GM20000 (cell line): ENCODE measurements at regions not wholly inside any gene's neighbourhood (a gene's known extent, or its start where the extent isn't known, plus 50 kb on each side); places are given as distances from the start of the nearest gene placed in this dataset.

Experiments used
- DNase-seq: peaks from one replicate; pipeline ENCODE4 v3.0.0; 2012; ENCODE audit warnings: low spot score
- CTCF ChIP-seq: IDR thresholded peaks from 2 replicates; pipeline ENCODE4 v1.5.1; 2012; ENCODE audit warnings: mild to moderate bottlenecking, control low read depth; ENCODE audit errors: extremely low read depth, missing control alignments

DNA sequence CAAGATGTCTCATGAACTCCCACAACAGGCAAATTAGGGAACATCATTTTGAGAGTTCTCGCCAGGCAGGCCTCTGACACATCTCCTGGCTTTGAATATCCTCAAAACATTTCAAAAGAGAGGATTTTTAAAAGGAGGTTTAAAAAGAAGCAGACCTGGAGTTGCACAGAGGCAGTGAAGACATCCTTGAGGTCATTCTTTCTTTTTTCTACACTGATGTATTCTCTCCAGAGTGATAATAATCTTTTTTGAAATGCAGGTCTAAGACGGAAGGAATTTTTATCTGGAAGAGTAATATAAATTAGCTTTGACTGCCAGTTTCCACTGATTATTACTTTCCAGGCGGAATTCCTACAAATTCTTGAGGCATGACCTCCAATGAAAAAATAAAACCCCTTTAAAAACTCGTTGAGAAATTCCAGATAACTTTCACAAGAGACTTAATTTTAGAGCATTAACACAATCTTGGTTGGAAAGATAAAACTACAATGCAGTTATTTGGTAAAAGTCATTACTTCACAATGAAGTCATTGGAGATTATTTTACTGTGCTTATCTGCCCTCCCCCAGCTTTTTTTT is 125.0 kb downstream of the LYPLAL1 start:
- no peak for DNase-seq
- TF ChIP-seq CTCF: no peak

- TF ChIP-seq CTCF: no peak
- no peak for DNase-seq
Measured at GRCh38 chr1:219296430-219297355, 123.0 kb downstream of the LYPLAL1 start.

GRCh38 chr1:219294251-219294650 is 120.6 kb downstream of the LYPLAL1 start:
- no peak for TF ChIP-seq CTCF

GRCh38 chr1:219293410-219293809 is 119.7 kb downstream of the LYPLAL1 start:
- no peak for TF ChIP-seq CTCF
- DNase-seq: no peak

More at GRCh38 chr1:219294251-219294650, 120.6 kb downstream of the LYPLAL1 start:
- no peak for DNase-seq

- no peak for TF ChIP-seq CTCF
- DNase-seq: no peak
Measured at GRCh38 chr1:219292999-219293398, 119.3 kb downstream of the LYPLAL1 start.

DNA sequence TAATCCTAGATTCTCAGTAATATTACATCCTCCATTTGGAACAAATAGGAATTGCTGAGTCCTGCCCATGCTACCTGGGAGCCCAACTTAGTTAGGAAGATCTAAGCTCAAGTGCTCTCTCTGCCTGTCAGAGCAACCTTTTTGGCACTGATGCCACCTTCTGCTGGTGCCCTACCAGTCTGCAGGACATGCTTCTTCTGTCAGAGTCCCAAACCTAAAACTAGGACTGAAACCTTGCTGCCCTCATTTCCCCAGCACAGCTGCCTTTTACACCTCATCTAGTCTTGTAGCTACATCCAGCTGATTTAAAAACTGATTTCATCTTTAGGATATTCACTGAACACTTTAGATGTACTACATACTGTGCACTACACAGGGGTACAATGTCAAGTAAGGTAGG is 118.7 kb downstream of the LYPLAL1 start:
- no peak for TF ChIP-seq CTCF
- DNase-seq: no peak

DNA sequence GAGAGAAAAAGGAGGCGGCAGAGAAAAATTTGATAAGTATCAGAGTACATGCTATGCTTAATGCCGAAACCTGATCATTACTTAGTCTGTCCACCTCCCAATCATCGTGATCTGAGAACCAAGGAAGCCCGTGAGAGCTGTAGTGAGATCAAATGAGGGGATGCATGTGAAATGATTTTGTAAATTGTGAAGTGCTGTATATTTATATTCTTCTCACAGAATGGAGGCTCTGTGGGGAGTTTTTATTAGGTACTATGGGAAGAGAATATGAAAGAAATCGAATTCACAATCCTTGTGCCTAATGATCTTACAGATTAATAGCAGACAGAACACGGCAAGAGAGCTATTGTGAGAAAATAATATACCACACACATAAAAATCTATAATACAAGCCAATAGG is 115.5 kb downstream of the LYPLAL1 start:
- DNase-seq: no peak
- TF ChIP-seq CTCF: no peak
